GM19328 (cell line): ENCODE measurements at regions not wholly inside any gene's neighbourhood (a gene's known extent, or its start where the extent isn't known, plus 50 kb on each side); places are given as distances from the start of the nearest gene placed in this dataset.
"Not testable (repeated sequence)": the region's sequence is repeated elsewhere in the genome, so short reads cannot be mapped to it uniquely, and the experiment has no call there.

Experiments
- ATAC-seq: cut with Tn5 transposase; IDR thresholded peaks from one replicate; pipeline ENCODE4 v1.9.1; 2021; ENCODE audit warnings: mild to moderate bottlenecking, moderate library complexity; ENCODE audit not compliant: unreplicated experiment

DNA sequence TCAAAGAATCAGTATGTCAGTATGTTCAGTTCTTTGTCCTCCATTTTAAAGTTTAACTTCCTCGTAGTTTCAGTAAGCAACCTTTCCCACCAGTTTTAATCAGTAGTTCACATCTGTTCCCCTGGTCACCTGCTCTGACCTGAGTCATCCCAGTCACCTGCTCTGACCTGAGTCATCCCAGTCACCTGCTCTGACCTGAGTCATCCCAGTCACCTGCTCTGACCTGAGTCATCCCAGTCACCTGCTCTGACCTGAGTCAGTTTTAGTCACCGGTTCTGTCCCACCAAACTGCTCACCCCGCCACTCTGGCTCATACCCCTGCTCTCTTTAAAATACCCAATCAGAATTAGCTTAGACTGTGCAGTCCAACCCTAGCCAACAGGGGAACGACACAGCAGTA lies 180.1 kb upstream of the CNTN6 start:
- not testable (repeated sequence) for ATAC-seq

DNA sequence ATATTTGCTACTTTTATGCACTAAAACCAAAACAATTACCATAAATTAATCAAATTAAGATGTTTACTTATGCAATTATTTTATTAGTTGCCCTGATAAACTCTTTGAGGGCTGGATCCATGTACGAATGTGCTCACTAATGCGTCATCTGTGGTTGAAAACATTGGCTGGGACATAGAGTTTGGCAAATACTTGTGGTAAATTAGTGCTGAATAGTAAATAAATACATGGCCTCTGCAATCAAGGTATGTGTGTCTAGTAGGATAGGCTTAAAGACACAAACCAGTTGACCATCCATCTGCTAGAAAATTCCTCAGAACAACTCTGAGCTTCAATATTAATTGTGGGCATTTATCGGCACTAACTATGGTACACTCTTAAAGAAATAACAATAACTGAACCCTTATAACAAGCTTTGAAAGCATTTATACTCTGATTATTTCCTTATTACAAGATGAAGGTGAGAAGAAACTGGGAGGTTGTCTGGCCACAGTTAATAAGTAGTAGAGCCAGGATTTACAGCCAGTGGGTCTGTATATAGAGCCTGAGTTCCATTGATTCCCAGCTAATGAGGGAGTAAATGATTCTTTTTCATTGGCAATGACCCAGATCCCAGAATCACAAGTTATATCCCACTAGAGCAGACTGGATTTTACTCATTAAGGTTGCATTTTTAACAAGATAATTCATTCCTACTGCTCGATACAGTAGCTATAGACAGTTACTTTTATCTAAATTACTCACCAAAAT lies 169.5 kb upstream of the CNTN6 start:
- no peak for ATAC-seq

DNA sequence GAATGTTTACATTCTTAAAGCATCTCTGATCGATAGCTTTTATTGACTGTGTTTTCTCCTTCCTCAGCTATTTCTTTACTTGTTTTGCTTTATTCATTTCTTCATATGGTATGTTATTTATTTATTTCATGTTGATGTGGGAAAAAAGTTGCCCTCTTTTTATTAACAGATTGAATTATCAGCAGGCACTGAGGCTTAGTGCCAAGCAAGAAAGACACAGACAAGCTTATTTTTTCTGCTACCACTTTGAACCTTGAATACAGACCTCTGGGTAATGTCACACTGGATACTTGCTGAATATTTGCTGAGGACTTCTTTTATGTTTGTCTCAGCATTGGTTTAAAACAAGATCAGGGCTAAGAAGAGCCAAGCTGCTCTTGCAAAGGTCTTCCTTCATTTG lies 162.0 kb upstream of the CNTN6 start:
- no peak for ATAC-seq

DNA sequence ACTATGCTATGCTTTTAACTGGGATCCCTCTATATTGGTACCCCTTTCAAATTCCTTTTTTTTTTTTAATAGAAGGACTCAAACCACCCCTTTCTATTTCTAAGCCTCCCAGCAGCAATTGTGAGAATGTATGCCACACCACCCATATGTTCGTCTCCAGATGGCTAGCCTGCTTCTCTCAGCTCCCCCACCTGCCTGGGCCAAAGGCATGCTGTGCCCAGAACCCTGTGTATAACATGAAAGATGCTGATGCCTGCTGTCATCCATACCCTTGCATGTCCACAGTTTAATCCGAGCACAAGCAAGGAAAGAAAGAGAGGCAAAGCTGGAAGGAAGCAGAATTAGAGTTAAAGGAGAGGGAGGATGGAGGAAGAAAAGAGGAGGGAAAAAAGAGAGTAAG lies 159.5 kb upstream of the CNTN6 start:
- ATAC-seq, result no peak

DNA sequence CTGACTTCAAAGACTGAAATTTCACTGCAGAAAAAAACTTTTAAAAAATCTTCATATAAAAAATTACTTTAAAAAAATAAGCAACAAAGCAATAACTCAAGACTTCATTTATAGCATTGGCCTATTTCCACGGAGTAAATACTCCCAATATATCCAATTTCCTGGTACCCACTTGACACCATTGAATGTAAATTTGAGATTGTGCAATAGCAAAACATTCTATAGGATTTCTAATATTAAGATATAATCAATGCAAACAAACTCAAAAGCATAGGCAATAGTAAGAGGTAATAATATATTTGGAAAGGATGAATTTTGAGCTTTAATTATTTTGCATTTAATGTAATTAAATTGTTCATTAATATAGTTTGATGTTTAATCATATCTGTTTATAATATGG lies 148.0 kb upstream of the CNTN6 start:
- no peak for ATAC-seq

DNA sequence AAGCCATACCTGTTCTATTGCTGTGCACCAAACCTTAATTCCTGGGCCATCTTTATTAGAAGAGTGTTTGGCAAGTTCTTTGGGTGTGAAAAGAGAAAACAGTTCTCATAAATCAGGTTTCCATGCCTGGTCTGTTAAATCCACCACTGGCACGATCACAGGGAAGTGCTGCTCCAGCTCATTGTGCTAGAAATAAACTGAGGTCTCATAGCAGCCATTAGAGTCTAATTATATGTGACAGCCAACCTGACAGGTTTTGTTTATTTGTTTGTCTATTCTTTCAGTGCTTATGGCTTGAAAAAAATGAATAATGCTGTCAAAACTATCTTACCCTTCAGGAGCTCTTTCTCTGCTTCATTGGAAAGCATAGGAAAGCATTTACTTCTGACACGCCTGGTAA lies 147.1 kb upstream of the CNTN6 start:
- ATAC-seq, result no peak

DNA sequence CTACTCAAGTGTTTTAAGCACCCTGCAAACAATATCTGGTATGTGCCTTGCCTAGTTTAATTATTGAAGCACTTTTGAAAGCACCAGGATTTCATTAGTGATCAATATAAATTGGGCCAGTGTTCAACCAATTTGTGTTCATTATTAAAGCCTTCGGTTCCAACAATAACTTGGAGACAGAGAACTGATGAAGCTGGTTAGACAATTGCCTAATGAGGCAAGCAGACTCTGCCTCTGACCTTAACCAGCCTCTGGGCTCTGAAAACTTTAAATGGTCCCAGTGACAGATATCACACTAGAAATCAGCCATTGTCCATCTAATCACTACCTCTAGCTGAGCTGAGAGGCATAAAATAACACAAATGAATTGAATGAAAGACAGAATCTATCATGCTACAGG lies 139.9 kb upstream of the CNTN6 start:
- ATAC-seq, result no peak

DNA sequence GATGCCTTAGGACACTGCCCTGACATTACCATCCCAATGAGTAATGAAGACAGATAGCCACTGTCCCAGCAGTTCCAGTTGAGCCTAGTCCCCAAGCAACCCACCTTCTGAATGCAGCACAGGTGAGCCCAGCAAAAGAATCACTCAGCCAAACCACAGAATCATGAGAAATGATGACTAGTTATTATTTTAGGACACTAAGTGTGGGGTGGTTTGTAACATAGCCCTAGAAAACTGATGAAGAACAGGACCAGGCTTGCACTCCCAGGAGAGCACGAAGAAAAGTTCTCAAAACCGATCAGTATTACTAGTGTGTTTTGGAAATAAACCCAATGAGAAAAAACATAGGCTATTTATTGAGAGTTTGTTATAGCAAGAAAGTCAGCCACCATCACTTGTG lies 129.6 kb upstream of the CNTN6 start:
- ATAC-seq, result no peak

DNA sequence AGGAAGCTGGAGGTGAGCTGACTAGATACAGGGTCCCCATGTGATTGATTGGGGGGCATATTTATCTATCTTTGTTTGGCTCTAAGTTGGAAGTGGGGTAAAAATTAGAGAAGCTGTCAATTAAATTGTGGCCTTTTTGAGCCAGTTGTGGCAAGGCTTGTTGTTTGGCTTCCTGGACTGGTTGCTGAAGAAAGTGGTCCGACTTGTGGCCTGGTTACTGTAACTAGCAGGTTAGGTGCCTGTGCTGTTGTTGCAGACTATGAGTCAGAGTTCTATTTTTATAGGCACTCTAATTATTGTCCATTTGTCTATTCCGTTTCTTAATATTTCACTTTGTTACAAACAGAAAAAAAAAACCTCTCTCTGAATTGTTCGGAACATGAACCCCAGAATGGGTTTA lies 129.1 kb upstream of the CNTN6 start:
- no peak for ATAC-seq

DNA sequence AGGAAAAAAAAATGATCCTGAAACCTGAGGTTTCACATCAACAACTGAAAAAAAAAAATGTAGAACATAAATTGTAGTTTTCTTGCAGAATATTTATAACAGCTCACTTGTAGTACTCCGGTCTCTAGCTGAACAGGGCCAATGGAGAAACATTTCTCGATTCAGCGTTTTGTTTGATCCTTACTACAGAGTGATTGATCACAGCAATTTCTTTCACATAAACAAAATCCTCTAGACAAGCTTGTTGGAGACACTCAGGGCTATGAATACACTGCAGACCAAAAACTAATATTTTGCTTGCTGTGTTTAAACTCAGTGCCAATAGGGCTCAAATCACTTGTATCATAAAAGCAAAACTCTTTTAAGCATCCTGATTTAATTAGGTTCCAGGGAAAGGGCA lies 127.0 kb upstream of the CNTN6 start:
- ATAC-seq, result no peak

DNA sequence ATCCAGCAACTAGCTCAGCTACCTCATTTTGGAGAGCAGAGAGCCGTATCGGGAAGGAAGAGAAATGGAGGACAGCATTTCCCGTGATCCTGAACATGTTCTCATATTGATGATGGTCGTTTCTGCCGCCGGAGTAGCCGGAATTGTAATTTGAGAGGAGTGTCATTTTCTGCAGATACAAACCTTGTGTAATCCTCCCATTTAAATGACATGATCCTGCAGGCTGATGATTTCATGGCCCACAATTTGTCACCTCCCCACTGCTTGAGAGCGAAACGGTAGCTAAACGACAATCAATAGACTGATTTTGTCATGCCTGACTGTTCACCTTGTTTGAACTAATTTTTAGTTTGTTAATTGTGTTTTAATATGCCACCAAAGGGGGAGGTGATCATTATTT lies 126.5 kb upstream of the CNTN6 start:
- ATAC-seq, result no peak

DNA sequence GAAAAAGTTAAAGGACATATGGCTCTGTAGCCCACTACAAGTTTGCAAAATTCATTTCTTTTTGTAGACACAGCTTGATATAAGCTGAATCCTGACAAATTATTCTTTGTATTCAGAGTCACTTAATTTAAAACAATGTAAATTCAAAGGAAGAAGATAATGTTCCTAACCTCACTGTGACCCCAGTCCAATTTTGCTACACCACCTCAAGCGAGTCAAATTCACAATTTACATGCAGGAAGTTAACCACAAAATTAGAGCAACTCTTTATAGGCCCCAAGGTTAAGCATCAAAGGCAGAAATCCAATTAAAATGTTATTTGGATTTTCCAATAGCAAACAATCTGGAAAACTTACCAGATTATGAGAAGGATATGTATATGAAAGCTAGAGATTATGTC lies 119.5 kb upstream of the CNTN6 start:
- no peak for ATAC-seq

DNA sequence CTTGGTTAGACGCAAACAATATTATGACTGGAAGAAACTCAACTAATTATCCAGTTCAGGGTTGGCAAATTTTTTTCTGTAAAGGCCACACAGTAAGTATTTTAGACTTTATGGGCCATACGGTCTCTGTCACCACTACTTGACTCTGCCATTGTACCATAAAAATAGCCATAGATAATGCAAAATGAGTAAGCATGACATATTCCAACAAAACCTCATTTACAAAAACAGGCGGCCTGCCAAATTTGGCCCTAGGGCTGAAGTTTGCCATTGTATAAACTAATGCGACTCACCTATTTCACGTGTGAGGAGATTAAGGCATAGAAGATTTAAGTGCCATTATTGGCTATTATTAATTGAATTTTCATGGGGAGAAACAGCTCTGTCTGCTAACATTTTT lies 116.8 kb upstream of the CNTN6 start:
- no peak for ATAC-seq

DNA sequence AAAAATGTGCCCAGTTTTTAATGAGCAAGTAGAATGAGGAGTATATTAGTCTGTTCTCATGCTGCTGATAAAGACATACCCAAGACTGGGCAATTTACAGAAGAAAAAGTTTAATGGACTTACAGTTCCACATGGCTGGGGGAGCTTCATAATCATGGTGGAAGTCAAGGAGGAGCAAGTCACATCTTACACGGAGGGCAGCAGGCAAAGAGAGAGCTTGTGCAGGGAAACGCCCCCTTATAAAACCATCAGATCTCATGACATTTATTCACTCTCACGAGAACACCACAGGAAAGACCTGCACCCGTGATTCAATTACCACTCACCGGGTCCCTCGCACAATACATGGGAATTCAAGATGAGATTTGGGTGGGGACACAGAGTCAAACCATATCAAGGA lies 111.7 kb upstream of the CNTN6 start:
- ATAC-seq, result no peak

DNA sequence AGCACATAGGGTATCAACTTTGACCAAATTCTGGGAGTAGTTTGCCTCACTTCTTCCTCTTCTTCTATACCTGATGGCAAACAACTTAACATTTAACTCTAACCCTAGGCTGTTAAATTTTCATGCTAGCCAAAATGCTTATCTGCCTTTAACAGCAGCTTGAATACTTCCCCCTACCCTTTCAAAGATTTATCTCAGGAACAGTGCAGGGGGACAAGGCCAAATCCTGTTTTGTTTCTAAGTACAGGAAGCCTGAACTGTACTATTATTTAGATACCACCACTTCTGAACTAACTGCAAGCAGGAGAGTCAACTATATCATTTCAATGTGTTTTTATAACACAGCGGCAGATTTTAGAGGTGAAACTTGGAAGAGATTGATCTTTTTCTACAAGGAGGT lies 104.0 kb upstream of the CNTN6 start:
- no peak for ATAC-seq

DNA sequence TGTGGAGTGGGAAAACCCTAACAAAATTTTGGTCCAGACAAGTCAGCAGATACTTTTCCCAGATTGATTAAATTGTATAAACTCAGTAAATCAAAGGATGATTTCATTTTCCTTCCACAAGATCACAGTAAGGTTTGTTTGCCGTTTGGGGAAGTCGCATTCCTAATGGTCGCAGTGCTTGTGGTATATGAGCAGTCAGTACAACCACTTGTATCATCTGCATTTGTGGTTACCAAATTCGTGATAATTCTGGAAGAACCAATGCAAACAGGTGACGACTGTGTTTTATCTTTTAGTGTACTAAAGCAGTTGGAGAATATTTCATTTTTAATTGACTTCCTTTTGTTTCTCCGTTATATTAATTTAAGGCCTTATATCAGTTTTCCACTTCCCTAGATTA lies 100.0 kb upstream of the CNTN6 start:
- ATAC-seq, result no peak

DNA sequence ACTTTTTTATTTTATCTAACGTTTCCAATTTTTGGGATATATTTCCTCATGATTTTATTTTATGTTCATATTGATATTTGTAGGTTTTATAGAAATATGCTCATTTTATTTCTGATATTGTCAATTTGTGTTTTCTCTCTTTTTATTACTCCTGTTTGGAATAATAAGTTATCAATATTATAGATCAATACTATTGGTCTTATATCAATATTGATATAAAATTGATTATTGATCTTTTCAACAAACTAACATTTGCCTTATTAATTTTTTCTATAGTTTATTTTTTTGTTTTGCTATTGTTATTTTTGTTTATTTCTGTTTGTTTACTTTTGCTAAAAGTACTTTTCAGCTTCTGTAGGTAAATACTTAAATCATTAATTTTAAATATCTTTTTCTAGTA lies 90.8 kb upstream of the CNTN6 start:
- ATAC-seq, result no peak

DNA sequence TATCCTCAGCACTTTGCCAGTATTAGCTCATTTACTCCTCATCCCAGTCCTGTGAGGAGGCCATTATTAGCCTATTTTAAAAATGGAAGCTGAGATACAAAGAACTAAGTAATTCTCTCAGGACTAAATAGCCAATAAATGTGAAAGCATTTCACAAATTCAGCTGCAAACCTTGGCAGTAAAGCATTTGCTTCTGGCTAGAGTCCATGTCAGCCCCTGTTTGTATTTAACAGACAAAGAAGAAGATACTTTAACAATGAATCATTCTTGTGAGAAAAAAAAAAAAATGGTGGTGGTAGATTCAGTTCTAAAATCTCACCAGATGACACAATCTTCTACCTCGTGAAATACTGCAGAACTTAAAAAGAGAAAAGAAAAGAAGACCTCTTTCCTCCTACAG lies 85.0 kb upstream of the CNTN6 start:
- no peak for ATAC-seq

DNA sequence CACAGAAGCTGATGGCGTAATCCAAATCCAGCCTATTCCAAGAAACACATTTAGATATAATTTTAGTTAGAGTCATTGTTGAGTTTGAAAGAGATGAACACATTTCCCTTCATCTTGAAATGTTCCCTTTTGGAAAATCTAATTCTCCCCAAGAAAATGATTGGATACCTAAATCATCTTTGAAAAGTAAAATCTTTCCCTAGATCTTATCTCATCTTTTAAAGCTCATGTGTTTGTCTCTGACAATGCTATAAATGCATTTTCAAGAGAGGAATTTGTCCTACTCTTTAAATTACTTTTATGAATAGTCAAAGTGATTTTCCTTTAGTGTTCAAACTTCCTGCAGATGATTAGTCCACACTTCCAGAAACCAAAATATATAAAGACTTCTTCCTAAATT lies 82.6 kb upstream of the CNTN6 start:
- ATAC-seq, result no peak

DNA sequence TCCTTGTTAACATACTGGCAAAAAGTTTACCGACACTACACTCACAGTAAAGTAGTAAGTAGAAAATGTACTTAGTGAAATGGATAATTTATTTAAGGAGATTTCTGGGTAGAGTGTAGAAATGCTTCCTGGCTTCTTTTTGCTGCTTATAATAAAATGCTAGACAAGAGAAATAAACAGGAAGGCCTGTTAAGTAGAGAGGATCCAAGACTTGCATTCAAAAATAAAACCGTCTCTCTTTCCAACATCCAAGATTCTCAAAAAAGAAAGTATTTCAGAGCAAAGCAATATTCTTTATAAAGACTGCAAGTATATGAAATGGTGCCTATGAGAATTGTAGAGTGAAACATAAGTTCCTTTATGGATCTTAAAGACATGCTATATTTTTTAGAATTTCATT lies 77.0 kb upstream of the CNTN6 start:
- no peak for ATAC-seq

DNA sequence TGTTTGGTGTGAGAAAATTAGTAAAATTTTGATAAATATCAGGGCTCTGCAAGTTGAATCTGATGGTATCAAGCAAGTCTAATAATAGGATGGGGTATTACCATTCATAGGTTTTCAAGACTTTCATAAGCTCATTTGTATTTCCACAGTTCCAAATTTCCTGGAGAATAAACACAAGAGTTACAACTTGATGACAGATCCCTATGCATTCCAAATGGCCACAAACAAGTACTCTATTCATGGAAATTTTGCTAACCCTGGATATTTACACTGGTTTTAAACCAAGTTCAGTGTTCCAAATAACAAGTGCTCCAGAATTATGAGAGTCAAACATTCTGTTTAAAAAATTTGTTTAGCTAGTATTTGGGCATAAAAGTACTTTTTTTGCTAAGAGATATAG lies 75.0 kb upstream of the CNTN6 start:
- ATAC-seq, result no peak

DNA sequence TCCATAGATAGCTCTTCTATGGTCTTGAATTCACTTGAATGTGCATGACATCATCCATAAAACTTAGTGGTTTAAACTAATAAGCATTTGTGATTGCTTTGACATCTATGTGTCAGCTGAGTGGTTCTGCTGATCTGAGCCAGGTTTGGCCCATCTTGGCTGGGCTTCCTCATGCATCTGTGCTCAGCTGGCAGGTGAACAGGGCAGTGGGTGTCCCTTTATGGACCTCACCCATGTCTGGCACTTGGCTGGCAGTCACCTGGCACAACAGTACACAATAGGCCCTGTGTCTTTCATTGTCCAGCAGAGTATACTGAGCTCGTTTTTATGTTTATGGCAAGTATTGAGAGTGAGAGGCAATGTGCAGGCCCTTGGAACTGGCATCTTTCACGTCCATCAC lies 73.7 kb upstream of the CNTN6 start:
- no peak for ATAC-seq

DNA sequence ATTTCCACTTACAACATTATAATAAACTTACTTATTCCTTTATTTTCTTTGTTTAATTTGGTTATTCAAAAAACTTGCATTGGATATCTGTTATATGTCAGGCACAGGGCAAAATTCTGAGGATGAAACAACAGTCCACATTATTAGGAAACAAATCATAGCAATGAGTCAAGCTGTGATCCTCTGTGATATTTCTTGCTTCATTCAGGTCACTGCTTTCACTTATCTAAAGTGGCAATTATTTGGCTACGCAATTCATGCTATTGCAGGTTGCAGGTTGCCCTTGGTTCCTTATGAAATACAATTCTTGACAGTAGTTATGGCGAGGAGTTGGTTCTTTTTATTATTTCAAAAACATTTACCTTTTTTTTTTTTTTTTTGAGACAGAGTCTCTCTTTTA lies 66.4 kb upstream of the CNTN6 start:
- no peak for ATAC-seq
